Omental fat pad (tissue), 3 donors: ENCODE measurements at regions not wholly inside any gene's neighbourhood (a gene's known extent, or its start where the extent isn't known, plus 50 kb on each side); places are given as distances from the start of the nearest gene placed in this dataset.

Source experiments
- ATAC-seq: fragments of 150-250 bp; one replicate; pipeline ENCODE4 v1.9.1; 2016; ENCODE audit warnings: mild to moderate bottlenecking, moderate library complexity; ENCODE audit not compliant: low FRiP score
- DNase-seq: peaks from one replicate; pipeline ENCODE4 v3.0.0-alpha.2; 2019; ENCODE audit warnings: low spot score
- TF ChIP-seq, protein P1 (sequence below), 3 donors: fragments of 450-650 bp; IDR thresholded peaks; one replicate each; pipeline ENCODE4 v1.5.1; 2016 to 2017; ENCODE audit warnings: antibody characterized with exemption in 3 of 3, mild to moderate bottlenecking in 3 of 3, moderate library complexity in 2 of 3

DNA sequence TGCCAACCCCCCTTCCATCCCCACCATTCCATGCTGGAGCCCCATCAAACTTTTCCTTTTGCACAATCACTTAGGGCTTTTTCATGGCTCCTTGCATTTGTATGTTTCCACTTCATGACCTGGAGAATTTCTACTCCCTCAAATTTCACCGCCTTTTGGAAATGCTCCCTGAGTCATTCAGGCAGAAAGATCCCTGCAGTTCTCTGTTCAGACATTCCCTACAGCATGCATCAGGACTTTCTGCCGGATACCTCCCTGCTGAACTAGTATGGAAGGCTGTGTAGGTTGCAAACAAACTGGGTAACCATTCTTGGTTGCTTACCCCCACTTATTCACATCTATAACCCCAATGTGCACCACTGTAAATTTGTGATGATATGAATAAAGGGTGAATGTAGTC lies 389.6 kb upstream of the CELF4 start:
- TF ChIP-seq, protein P1, sequence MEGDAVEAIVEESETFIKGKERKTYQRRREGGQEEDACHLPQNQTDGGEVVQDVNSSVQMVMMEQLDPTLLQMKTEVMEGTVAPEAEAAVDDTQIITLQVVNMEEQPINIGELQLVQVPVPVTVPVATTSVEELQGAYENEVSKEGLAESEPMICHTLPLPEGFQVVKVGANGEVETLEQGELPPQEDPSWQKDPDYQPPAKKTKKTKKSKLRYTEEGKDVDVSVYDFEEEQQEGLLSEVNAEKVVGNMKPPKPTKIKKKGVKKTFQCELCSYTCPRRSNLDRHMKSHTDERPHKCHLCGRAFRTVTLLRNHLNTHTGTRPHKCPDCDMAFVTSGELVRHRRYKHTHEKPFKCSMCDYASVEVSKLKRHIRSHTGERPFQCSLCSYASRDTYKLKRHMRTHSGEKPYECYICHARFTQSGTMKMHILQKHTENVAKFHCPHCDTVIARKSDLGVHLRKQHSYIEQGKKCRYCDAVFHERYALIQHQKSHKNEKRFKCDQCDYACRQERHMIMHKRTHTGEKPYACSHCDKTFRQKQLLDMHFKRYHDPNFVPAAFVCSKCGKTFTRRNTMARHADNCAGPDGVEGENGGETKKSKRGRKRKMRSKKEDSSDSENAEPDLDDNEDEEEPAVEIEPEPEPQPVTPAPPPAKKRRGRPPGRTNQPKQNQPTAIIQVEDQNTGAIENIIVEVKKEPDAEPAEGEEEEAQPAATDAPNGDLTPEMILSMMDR (IDR thresholded peaks at IDR 0.05): no peak
- ATAC-seq (no peak), DNase-seq (no peak)

DNA sequence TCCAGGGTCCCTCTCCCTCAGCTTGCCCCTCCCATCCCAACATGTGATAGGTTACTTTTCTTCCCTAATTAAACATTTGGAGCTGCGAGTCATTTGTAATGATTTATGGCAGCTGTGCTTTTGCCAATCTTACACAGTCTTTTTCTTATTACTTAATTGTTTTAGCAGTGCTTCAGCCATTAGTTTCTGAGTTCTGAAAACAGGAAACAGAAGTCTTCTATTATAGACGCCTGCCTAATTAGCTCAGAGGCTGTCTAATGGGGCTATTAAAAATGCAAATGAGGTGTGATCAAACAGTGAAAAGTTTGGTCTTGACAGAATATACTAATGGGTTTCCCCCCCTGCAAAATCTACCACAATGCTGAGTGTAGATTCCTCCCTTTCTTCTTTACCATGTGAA lies 388.3 kb upstream of the CELF4 start:
- DNase-seq (no peak), ATAC-seq (no peak)
- TF ChIP-seq, protein P1 (IDR thresholded peaks at IDR 0.05): no peak

DNA sequence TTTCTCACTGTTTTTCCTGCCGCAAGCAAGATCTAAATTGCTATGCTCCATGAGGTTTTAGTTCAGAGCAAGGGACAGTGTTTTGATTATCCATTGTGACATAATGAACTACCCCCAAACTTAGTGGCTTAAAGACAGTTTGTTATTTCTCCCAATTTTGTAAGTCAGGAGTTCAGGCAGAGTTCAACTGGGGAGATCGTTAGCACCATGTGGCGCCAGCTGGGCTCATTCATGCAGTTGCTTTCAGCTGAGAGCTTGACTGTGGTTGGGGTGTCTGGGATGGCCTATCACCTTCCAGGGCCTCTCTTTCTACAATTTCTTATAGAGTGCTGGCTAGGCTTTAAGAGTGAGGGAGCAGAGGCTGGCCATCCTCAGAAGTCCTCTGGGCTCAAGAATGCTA lies 382.9 kb upstream of the CELF4 start:
- DNase-seq: no peak
- ATAC-seq: no peak
- TF ChIP-seq, protein P1 (IDR thresholded peaks at IDR 0.05): no peak

DNA sequence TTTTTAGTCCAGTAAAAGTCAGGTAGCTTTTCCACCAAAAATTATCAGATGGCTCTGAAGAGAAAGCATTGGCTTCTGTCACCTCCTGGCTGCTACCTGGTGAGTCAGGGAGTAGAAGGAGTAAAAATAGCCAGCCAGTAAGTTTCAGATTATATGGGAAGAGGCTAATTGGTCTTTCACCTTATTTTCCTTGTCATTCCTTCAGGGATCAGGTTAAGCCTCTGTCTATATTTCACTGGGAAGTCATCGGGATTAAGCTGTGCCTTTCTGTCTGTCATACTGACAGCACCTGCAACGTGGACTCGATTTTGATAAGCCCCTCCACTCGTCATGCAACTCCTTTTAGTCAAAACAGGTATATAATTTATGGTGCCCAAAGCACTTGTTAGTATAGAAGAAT lies 380.7 kb upstream of the CELF4 start:
- DNase-seq (no peak), ATAC-seq (no peak)
- TF ChIP-seq, protein P1 (IDR thresholded peaks at IDR 0.05): no peak

DNA sequence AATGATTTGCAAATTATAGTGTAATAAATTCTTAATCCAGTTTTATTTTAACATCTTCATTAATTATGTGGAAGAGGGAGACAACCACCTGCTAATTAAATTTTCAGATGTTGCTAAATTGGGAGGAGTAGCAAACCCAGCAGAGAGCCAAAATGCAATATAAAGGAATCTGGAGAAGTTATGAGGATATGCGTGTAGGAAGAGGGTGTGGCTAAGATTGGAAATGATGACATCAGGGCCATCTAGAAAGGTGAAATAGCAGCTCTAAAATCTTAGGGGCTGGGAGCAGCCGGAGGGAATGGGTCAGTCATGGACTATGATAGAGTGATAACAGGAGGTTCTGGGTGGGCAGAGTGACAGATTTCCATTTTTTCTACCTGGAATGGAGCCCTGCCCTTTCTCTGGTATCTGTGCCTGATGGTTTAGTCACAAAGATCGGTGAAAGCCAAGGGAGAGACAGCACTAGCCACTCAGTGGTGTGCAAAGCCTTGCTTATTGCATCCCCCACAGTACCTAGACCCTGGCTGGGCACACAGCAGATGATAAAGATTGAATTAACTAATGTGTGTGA lies 379.2 kb upstream of the CELF4 start:
- ATAC-seq: no peak
- TF ChIP-seq, protein P1 (IDR thresholded peaks at IDR 0.05): no peak
- DNase-seq: no peak

DNA sequence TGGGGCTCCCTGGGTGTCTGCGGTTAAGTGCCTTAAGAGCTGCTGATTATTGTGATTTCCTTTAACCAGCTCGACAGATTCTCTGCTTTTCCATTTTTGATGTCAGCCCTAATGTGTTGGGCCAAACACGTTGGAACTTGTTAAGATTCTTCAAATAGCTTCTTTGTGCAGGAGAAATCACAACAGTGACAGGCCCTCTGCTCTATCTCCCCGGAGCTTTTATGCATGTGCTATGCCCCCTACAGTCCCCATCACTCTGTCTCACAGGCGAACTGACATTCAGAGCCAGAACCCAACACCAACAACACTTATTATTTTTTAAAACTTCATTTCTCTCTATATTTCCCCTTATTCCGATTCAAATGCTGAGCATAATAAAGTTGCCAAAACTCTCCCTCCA lies 371.7 kb upstream of the CELF4 start:
- no peak for DNase-seq
- ATAC-seq: no peak
- TF ChIP-seq, protein P1 (IDR thresholded peaks at IDR 0.05): no peak

DNA sequence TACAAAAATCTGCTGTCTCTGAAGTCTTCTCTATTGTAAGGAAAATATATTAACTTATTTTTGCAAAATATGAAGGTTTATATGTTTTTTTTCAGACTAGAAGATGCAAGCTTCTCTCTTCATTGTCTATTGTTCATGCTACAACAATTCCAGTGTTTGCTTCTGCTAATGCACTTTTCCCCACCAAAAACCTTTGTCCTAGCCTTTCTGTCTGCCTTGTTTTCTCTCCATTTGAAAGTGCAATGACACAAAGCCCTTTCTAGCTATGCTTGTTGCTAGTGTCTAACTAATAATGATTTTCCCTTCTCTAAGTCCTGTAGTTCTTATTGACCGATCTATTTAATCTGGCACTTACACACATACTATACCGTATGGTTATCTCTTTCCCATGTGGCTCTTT lies 369.5 kb upstream of the CELF4 start:
- ATAC-seq (no peak), DNase-seq (no peak)
- TF ChIP-seq, protein P1 (IDR thresholded peaks at IDR 0.05): no peak
